HCT116 (cell line): ENCODE measurements at regions not wholly inside any gene's neighbourhood (a gene's known extent, or its start where the extent isn't known, plus 50 kb on each side); places are given as distances from the start of the nearest gene placed in this dataset.
"Not testable (repeated sequence)": the region's sequence is repeated elsewhere in the genome, so short reads cannot be mapped to it uniquely, and the experiment has no call there.

Source experiments
- ATAC-seq: fragments of 200-7000 bp; cut with Tn5 transposase; 2 replicates; pipeline ENCODE4 v1.9.1; 2020; ENCODE audit warnings: mild to moderate bottlenecking, moderate library complexity
- BruUV-seq: library from RNA; stranded (reverse); fragments of 400-500 nt; replicated peaks from 2 replicates; lab custom pipeline; 2021; lab: Mats Ljungman, UMichigan
- CTCF ChIA-PET: fragments of 300-600 bp; sonication (Branson Sonifier 250); formaldehyde crosslinking; loops from one replicate; lab custom pipeline; 2021; ENCODE audit warnings: antibody characterized with exemption; lab: Charles Lee
- POLR2A ChIA-PET: fragments of 300-600, 350-600 bp; sonication (Branson Sonifier 250); formaldehyde crosslinking; loops from one replicate; lab custom pipeline; 2021; ENCODE audit warnings: antibody characterized with exemption; lab: Charles Lee
- RAD21 ChIA-PET, 2 experiments: fragments of 300-600 bp; sonication (Branson Sonifier 250); formaldehyde crosslinking; loops; one replicate each; lab custom pipeline; 2023; ENCODE audit warnings: low total read pairs in 2 of 2; ENCODE audit not compliant: uncharacterized antibody in 2 of 2, unreplicated experiment in 2 of 2, low non-redundant PET in 1 of 2; lab: Charles Lee
- DNase-seq: peaks from one replicate; pipeline ENCODE4 v3.0.0-alpha.2; 2010; ENCODE audit warnings: low read depth, low spot score
- H2AFZ ChIP-seq: fragments of 200-600 bp; shearing (Covaris generic), sonication (generic); 2 replicates; pipeline ENCODE4 v1.6.1; 2017; ENCODE audit warnings: low read depth, mixed run types, mixed read lengths, antibody characterized with exemption, low read length; ENCODE audit not compliant: poor library complexity, severe bottlenecking
- H3K27ac ChIP-seq: 2 replicates; pipeline ENCODE4 v1.5.1; 2012; ENCODE audit warnings: low read depth, low read length
- H3K27me3 ChIP-seq: fragments of 200-600 bp; sonication (generic); 2 replicates; pipeline ENCODE4 v1.6.1; 2016; ENCODE audit warnings: mixed run types, low read length, mixed read lengths; ENCODE audit not compliant: insufficient read depth
- H3K36me3 ChIP-seq, 2 experiments: fragments of 200-500 bp in 1 of 2; fragments of 200-600 bp in 1 of 2; sonication (Bioruptor generic) in 1 of 2; sonication (generic) in 1 of 2; 2 replicates each; pipeline versions ENCODE4 v1.5.1 to v1.6.1; 2014 to 2016; ENCODE audit warnings: low read length in 2 of 2, inconsistent platforms in 1 of 2, mixed read lengths in 1 of 2, mixed run types in 1 of 2; ENCODE audit not compliant: insufficient read depth in 2 of 2, control insufficient read depth in 1 of 2
- H3K4me1 ChIP-seq, 2 experiments: fragments of 200-600 bp in 1 of 2; sonication (generic) in 1 of 2; 2 replicates each; pipeline versions ENCODE4 v1.5.1 to v1.6.1; 2012 to 2017; ENCODE audit warnings: low read length in 2 of 2, inconsistent platforms in 1 of 2, mild to moderate bottlenecking in 1 of 2, mixed read lengths in 1 of 2, mixed run types in 1 of 2, moderate library complexity in 1 of 2; ENCODE audit not compliant: insufficient read depth in 2 of 2, control insufficient read depth in 1 of 2
- H3K4me2 ChIP-seq: fragments of 200-600 bp; sonication (generic); 2 replicates; pipeline ENCODE4 v1.6.1; 2017; ENCODE audit warnings: mixed run types, low read length, mixed read lengths
- H3K4me3 ChIP-seq, 2 experiments: fragments of 200-600 bp in 1 of 2; sonication (generic) in 1 of 2; replicated peaks in 1 of 2; 2 replicates each; pipeline ENCODE4 v1.5.1; 2011 to 2016; ENCODE audit warnings: low read length in 2 of 2, control low read depth in 1 of 2, low read depth in 1 of 2, mild to moderate bottlenecking in 1 of 2, mixed read lengths in 1 of 2, mixed run types in 1 of 2
- H3K79me2 ChIP-seq: fragments of 200-600 bp; sonication (generic); 2 replicates; pipeline ENCODE4 v1.6.1; 2017; ENCODE audit warnings: mild to moderate bottlenecking, mixed run types, low read length, moderate library complexity, mixed read lengths; ENCODE audit not compliant: insufficient read depth
- H3K9ac ChIP-seq: fragments of 200-600 bp; sonication (generic); 2 replicates; pipeline ENCODE4 v1.6.1; 2016; ENCODE audit warnings: low read length, mixed read lengths
- H3K9me2 ChIP-seq: fragments of 200-600 bp; sonication (generic), shearing (Covaris generic); 2 replicates; pipeline ENCODE4 v1.6.1; 2017; ENCODE audit warnings: mixed run types, mild to moderate bottlenecking, moderate library complexity; ENCODE audit not compliant: insufficient read depth
- H3K9me3 ChIP-seq, 2 experiments: fragments of 200-500 bp in 1 of 2; fragments of 200-600 bp in 1 of 2; sonication (Bioruptor generic) in 1 of 2; sonication (generic) in 1 of 2; 2 replicates each; pipeline ENCODE4 v1.6.1; 2014 to 2017; ENCODE audit warnings: low read length in 2 of 2, mixed read lengths in 2 of 2, inconsistent platforms in 1 of 2, low read depth in 1 of 2, mild to moderate bottlenecking in 1 of 2, mixed run types in 1 of 2, moderate library complexity in 1 of 2; ENCODE audit not compliant: control insufficient read depth in 1 of 2, insufficient read depth in 1 of 2
- H4K20me1 ChIP-seq: fragments of 200-600 bp; sonication (generic), shearing (Covaris generic); 2 replicates; pipeline ENCODE4 v1.6.1; 2017; ENCODE audit warnings: mixed run types, mild to moderate bottlenecking, moderate library complexity; ENCODE audit not compliant: insufficient read depth
- CBX3 ChIP-seq: IDR thresholded peaks from 2 replicates; pipeline ENCODE4 v1.6.1; 2012; ENCODE audit warnings: low read depth
- CEBPB ChIP-seq: IDR thresholded peaks from 2 replicates; pipeline ENCODE4 v1.6.1; 2012; ENCODE audit warnings: low read depth
- EGR1 ChIP-seq: IDR thresholded peaks from 2 replicates; pipeline ENCODE4 v1.6.1; 2012; ENCODE audit warnings: low read depth
- ELF1 ChIP-seq: IDR thresholded peaks from 2 replicates; pipeline ENCODE4 v1.6.1; 2012; ENCODE audit warnings: low read depth, borderline replicate concordance
- EZH2 ChIP-seq: fragments of 200-600 bp; sonication (generic); IDR thresholded peaks from 2 replicates; pipeline ENCODE4 v1.6.1; 2017; ENCODE audit warnings: antibody characterized with exemption, mixed run types
- EZH2phosphoT487 ChIP-seq: fragments of 200-600 bp; IDR thresholded peaks from 2 replicates; pipeline ENCODE4 v1.6.1; 2018; ENCODE audit warnings: antibody characterized with exemption, borderline replicate concordance
- POLR2AphosphoS5 ChIP-seq: IDR thresholded peaks from 2 replicates; pipeline ENCODE4 v1.6.1; 2011; ENCODE audit warnings: mild to moderate bottlenecking, low read depth, low read length, moderate library complexity
- REST ChIP-seq: IDR thresholded peaks from 2 replicates; pipeline ENCODE4 v1.6.1; 2012; ENCODE audit warnings: low read depth
- SIN3A ChIP-seq: IDR thresholded peaks from 2 replicates; pipeline ENCODE4 v1.6.1; 2012; ENCODE audit warnings: low read depth
- SP1 ChIP-seq: IDR thresholded peaks from 2 replicates; pipeline ENCODE4 v1.6.1; 2012; ENCODE audit warnings: low read depth
- TCF7L2 ChIP-seq: IDR thresholded peaks from 2 replicates; pipeline ENCODE4 v1.7.0; 2011; ENCODE audit warnings: borderline replicate concordance, inconsistent platforms; ENCODE audit not compliant: insufficient read depth, insufficient read length; ENCODE audit errors: extremely low read depth
- ZBTB33 ChIP-seq: IDR thresholded peaks from 2 replicates; pipeline ENCODE4 v1.6.1; 2011; ENCODE audit warnings: mild to moderate bottlenecking, low read length, moderate library complexity; ENCODE audit not compliant: insufficient replicate concordance; ENCODE audit errors: extremely low read depth
- ZFX ChIP-seq: fragments of 450-650 bp; IDR thresholded peaks from 2 replicates; pipeline ENCODE4 v1.6.1; 2017
- ZNF274 ChIP-seq: fragments of 200-500 bp; sonication (Bioruptor generic); IDR thresholded peaks from 2 replicates; pipeline ENCODE4 v1.6.1; 2014; ENCODE audit warnings: mild to moderate bottlenecking, low read depth, low read length, inconsistent platforms
- intact Hi-C: fragments of 100-400 bp; cut with micrococcal nuclease; formaldehyde crosslinking; loops from 2 replicates; pipeline ENCODE4 v1.10.0; 2022
- TF ChIP-seq, protein P1 (sequence below), 3 experiments: fragments of 200-600 bp in 1 of 3; sonication (generic) in 1 of 3; IDR thresholded peaks in 2 of 3; conservative IDR thresholded peaks in 1 of 3; 2 replicates each; pipeline ENCODE4 v1.5.1; 2012 to 2017; ENCODE audit warnings: low read depth in 2 of 3, low read length in 2 of 3, antibody characterized with exemption in 1 of 3, borderline replicate concordance in 1 of 3, control low read depth in 1 of 3, mild to moderate bottlenecking in 1 of 3, mixed read lengths in 1 of 3, mixed run types in 1 of 3, moderate library complexity in 1 of 3; ENCODE audit not compliant: insufficient read depth in 1 of 3

DNA sequence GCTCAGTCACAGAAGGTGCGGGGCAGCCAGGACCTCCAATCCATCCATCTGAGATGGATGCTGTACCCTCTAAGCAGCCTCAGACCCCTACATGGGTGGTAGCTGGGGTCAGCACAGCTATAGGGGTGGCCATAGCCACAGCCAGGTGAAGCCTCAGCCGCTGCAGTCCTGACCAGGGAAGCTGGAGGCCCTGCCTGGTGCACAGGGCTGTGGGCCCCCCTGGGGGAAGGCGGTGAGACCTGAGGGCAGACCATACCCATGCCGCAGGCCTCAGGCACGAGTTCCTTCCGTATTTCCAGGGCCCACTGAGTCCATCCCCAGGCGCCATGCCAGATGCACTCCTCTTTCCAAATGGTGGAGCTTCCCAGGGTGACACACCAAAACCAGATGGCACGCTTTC lies 96.6 kb upstream of the KDM7A start:
- no peak overlapping the region for H3K4me3 ChIP-seq
- H3K27me3 ChIP-seq, result no peaks in the 10 kb centered on the region
- no peak for TF ChIP-seq CBX3
- no peak for TF ChIP-seq SP1
- no peak for TF ChIP-seq EGR1
- no peak for TF ChIP-seq SIN3A
- no peak for TF ChIP-seq EZH2phosphoT487
- TF ChIP-seq CEBPB, result no peak
- TF ChIP-seq REST, result no peak
- TF ChIP-seq ZBTB33, result no peak
- TF ChIP-seq TCF7L2, result no peak
- no peak for TF ChIP-seq ELF1
- no peak for TF ChIP-seq ZNF274
- TF ChIP-seq POLR2AphosphoS5, result no peak
- TF ChIP-seq, protein P1, sequence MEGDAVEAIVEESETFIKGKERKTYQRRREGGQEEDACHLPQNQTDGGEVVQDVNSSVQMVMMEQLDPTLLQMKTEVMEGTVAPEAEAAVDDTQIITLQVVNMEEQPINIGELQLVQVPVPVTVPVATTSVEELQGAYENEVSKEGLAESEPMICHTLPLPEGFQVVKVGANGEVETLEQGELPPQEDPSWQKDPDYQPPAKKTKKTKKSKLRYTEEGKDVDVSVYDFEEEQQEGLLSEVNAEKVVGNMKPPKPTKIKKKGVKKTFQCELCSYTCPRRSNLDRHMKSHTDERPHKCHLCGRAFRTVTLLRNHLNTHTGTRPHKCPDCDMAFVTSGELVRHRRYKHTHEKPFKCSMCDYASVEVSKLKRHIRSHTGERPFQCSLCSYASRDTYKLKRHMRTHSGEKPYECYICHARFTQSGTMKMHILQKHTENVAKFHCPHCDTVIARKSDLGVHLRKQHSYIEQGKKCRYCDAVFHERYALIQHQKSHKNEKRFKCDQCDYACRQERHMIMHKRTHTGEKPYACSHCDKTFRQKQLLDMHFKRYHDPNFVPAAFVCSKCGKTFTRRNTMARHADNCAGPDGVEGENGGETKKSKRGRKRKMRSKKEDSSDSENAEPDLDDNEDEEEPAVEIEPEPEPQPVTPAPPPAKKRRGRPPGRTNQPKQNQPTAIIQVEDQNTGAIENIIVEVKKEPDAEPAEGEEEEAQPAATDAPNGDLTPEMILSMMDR (IDR thresholded peaks at IDR 0.05 in 2 of 3, conservative IDR thresholded peaks at IDR 0.05 in 1 of 3; ENCODE audit: borderline replicate concordance in 1 of 3, insufficient read depth in 1 of 3, low read depth in 2 of 3, low read length in 2 of 3), result no peak
- TF ChIP-seq ZFX, result no peak
- no peak for TF ChIP-seq EZH2
- no peaks in the 10 kb centered on the region for H3K9me2 ChIP-seq
- H3K79me2 ChIP-seq, result no peaks in the 10 kb centered on the region
- no peak overlapping the region for H3K27ac ChIP-seq
- POLR2A ChIA-PET, result no interaction called here
- H3K9ac ChIP-seq, result no peak overlapping the region
- no peak overlapping the region for H3K4me2 ChIP-seq
- no peaks in the 10 kb centered on the region for H3K9me3 ChIP-seq
- RAD21 ChIA-PET, result no interaction called here
- CTCF ChIA-PET, result no interaction called here
- no peak for DNase-seq
- H4K20me1 ChIP-seq, result no peaks in the 10 kb centered on the region
- intact Hi-C loops, result no loop called here
- no peak for ATAC-seq
- no peak overlapping the region for H2AFZ ChIP-seq
- H3K4me1 ChIP-seq, result no peaks in the 10 kb centered on the region
- H3K36me3 ChIP-seq, result no peaks in the 10 kb centered on the region
- no TSS peak for BruUV-seq

DNA sequence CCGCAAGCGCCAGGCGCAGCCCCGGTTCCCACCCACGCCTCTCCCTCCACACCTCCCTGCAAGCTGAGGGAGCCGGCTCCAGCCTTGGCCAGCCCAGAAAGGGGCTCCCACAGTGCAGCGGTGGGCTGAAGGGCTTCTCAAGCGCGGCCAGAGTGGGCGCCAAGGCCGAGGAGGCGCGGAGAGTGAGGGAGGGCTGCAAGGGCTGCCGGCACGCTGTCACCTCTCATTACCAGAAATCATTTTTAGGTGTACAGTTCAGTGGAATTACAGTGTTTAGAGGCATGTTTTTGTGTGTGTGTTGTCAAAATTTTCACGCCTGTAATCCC lies 94.8 kb upstream of the KDM7A start:
- H3K4me2 ChIP-seq, RAD21 ChIA-PET, H3K27ac ChIP-seq, H4K20me1 ChIP-seq, H3K9ac ChIP-seq, intact Hi-C loops, ATAC-seq, H3K4me3 ChIP-seq, POLR2A ChIA-PET, H3K27me3 ChIP-seq, H3K9me3 ChIP-seq, H3K4me1 ChIP-seq, BruUV-seq, H3K79me2 ChIP-seq, CTCF ChIA-PET, H3K9me2 ChIP-seq, H2AFZ ChIP-seq, H3K36me3 ChIP-seq, DNase-seq: not testable (repeated sequence)
